ENCODE measurements at regions not wholly inside any gene's neighbourhood (a gene's known extent, or its start where the extent isn't known, plus 50 kb on each side); places are given as distances from the start of the nearest gene placed in this dataset.
A peak's percentile ranks its signal among the peaks of the same experiment; 100 is the strongest.

- no peak for TF ChIP-seq TAF1 (IDR thresholded peaks at IDR 0.05; ENCODE audit: low read depth, low read length)
- no peak for TF ChIP-seq POLR2A (IDR thresholded peaks at IDR 0.05; ENCODE audit: low read depth, low read length)
- TF ChIP-seq PAX5 (IDR thresholded peaks at IDR 0.05; ENCODE audit: insufficient read depth, low read length, severe bottlenecking), result no peak
- FAIRE-seq, result no peak
- no peak for DNase-seq (ENCODE audit: insufficient read length, low spot score)
Measured at GRCh38 chr18:57975805-57976204, 68.2 kb upstream of the NEDD4L start.

GRCh38 chr18:57974585-57975265, 69.3 kb upstream of the NEDD4L start:
- TF ChIP-seq POLR2A (IDR thresholded peaks at IDR 0.05; ENCODE audit: low read depth, low read length) (no peak), POLR2AphosphoS5 (IDR thresholded peaks at IDR 0.05; ENCODE audit: low read depth, low read length) (no peak), SPI1 (IDR thresholded peaks at IDR 0.05; ENCODE audit: low read depth, low read length) (no peak), TAF1 (IDR thresholded peaks at IDR 0.05; ENCODE audit: low read depth, low read length) (no peak), PAX5 (IDR thresholded peaks at IDR 0.05; ENCODE audit: insufficient read depth, low read length, severe bottlenecking) (no peak), POU2F2 (IDR thresholded peaks at IDR 0.05; ENCODE audit: low read depth, low read length) (no peak)
- DNase-seq (ENCODE audit: insufficient read length, low spot score) (no peak), FAIRE-seq (no peak)

- no peak for FAIRE-seq
- TF ChIP-seq POU2F2 (IDR thresholded peaks at IDR 0.05; ENCODE audit: low read depth, low read length) (no peak), SPI1 (IDR thresholded peaks at IDR 0.05; ENCODE audit: low read depth, low read length) (no peak), PAX5 (IDR thresholded peaks at IDR 0.05; ENCODE audit: insufficient read depth, low read length, severe bottlenecking) (no peak), TAF1 (IDR thresholded peaks at IDR 0.05; ENCODE audit: low read depth, low read length) (no peak), POLR2A (IDR thresholded peaks at IDR 0.05; ENCODE audit: low read depth, low read length) (no peak), POLR2AphosphoS5 (IDR thresholded peaks at IDR 0.05; ENCODE audit: low read depth, low read length) (no peak)
- no peak for DNase-seq (ENCODE audit: insufficient read length, low spot score)
Measured at GRCh38 chr18:57973889-57974288, 70.1 kb upstream of the NEDD4L start.

GRCh38 chr18:57970356-57971095, 73.5 kb upstream of the NEDD4L start:
- TF ChIP-seq POLR2A (IDR thresholded peaks at IDR 0.05; ENCODE audit: low read depth, low read length) (no peak), POU2F2 (IDR thresholded peaks at IDR 0.05; ENCODE audit: low read depth, low read length) (no peak), SPI1 (IDR thresholded peaks at IDR 0.05; ENCODE audit: low read depth, low read length) (no peak), TAF1 (IDR thresholded peaks at IDR 0.05; ENCODE audit: low read depth, low read length) (no peak), PAX5 (IDR thresholded peaks at IDR 0.05; ENCODE audit: insufficient read depth, low read length, severe bottlenecking) (no peak), POLR2AphosphoS5 (IDR thresholded peaks at IDR 0.05; ENCODE audit: low read depth, low read length) (no peak)
- DNase-seq (ENCODE audit: insufficient read length, low spot score), result no peak
- FAIRE-seq, result no peak

GRCh38 chr18:57969824-57970223, 74.2 kb upstream of the NEDD4L start:
- no peak for TF ChIP-seq SPI1 (IDR thresholded peaks at IDR 0.05; ENCODE audit: low read depth, low read length)
- FAIRE-seq (no peak), DNase-seq (ENCODE audit: insufficient read length, low spot score) (no peak)

DNA sequence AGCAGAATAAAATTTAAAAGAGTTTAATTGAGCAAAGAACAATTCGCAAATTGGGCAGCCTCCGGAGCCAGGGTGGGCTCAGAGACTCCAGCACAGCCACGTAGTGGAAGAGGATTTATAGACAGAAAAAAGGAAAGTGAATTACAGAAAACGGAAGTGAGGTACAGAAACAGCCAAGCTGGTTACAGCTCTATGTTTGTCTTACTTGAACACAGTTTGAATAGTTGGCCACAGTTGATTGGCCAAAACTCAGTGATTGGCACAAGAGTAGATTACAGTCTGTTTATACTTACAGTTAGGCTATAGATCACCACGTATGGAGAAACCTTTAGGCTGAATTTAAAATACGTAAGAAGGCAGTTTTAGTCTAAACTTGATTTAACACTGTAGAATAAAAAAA, 78.8 kb upstream of the NEDD4L start:
- TF ChIP-seq PAX5 (IDR thresholded peaks at IDR 0.05; ENCODE audit: insufficient read depth, low read length, severe bottlenecking) (no peak), SPI1 (IDR thresholded peaks at IDR 0.05; ENCODE audit: low read depth, low read length) (peak; percentile 57), TAF1 (IDR thresholded peaks at IDR 0.05; ENCODE audit: low read depth, low read length) (no peak)
- FAIRE-seq (peak; percentile 65), DNase-seq (ENCODE audit: insufficient read length, low spot score) (no peak)

- DNase-seq (ENCODE audit: insufficient read length, low spot score) (no peak), FAIRE-seq (no peak)
- TF ChIP-seq SPI1 (IDR thresholded peaks at IDR 0.05; ENCODE audit: low read depth, low read length), result no peak
- TF ChIP-seq TAF1 (IDR thresholded peaks at IDR 0.05; ENCODE audit: low read depth, low read length), result no peak
- no peak for TF ChIP-seq POLR2AphosphoS5 (IDR thresholded peaks at IDR 0.05; ENCODE audit: low read depth, low read length)
- TF ChIP-seq POLR2A (IDR thresholded peaks at IDR 0.05; ENCODE audit: low read depth, low read length), result no peak
- no peak for TF ChIP-seq POU2F2 (IDR thresholded peaks at IDR 0.05; ENCODE audit: low read depth, low read length)
- TF ChIP-seq PAX5 (IDR thresholded peaks at IDR 0.05; ENCODE audit: insufficient read depth, low read length, severe bottlenecking), result no peak
Measured at GRCh38 chr18:57961876-57962505, 82.0 kb upstream of the NEDD4L start.

DNA sequence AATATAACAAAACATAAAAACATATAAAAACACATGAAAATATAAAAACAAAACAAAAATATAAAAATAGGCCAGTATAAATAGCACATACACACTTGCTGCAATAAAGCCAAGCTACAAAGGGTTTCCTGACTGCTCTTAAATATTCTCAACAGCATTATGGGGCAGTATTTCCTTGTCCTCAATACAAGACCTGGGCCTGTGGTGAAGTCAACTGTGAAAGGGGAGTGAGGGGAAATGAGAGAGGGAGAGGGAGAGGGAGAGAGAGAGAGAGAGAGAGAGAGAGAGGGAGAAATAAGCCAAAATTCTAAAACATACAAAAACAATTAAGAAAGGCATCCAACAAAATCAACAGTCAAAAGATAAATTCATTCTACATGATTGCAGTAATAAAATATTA, 82.6 kb upstream of the NEDD4L start:
- DNase-seq (ENCODE audit: insufficient read length, low spot score) (no peak), FAIRE-seq (no peak)
- TF ChIP-seq SPI1 (IDR thresholded peaks at IDR 0.05; ENCODE audit: low read depth, low read length) (no peak), POLR2A (IDR thresholded peaks at IDR 0.05; ENCODE audit: low read depth, low read length) (no peak), TAF1 (IDR thresholded peaks at IDR 0.05; ENCODE audit: low read depth, low read length) (no peak), POU2F2 (IDR thresholded peaks at IDR 0.05; ENCODE audit: low read depth, low read length) (no peak), PAX5 (IDR thresholded peaks at IDR 0.05; ENCODE audit: insufficient read depth, low read length, severe bottlenecking) (no peak), POLR2AphosphoS5 (IDR thresholded peaks at IDR 0.05; ENCODE audit: low read depth, low read length) (no peak)

- DNase-seq (ENCODE audit: insufficient read length, low spot score) (no peak), FAIRE-seq (peak; percentile 54)
- TF ChIP-seq POLR2A (IDR thresholded peaks at IDR 0.05; ENCODE audit: low read depth, low read length), result no peak
- no peak for TF ChIP-seq PAX5 (IDR thresholded peaks at IDR 0.05; ENCODE audit: insufficient read depth, low read length, severe bottlenecking)
- TF ChIP-seq POU2F2 (IDR thresholded peaks at IDR 0.05; ENCODE audit: low read depth, low read length), result no peak
- no peak for TF ChIP-seq SPI1 (IDR thresholded peaks at IDR 0.05; ENCODE audit: low read depth, low read length)
- no peak for TF ChIP-seq TAF1 (IDR thresholded peaks at IDR 0.05; ENCODE audit: low read depth, low read length)
- TF ChIP-seq POLR2AphosphoS5 (IDR thresholded peaks at IDR 0.05; ENCODE audit: low read depth, low read length), result no peak
Measured at GRCh38 chr18:57959278-57959677, 84.7 kb upstream of the NEDD4L start.
